ENCODE measurements at regions not wholly inside any gene's neighbourhood (a gene's known extent, or its start where the extent isn't known, plus 50 kb on each side); places are given as distances from the start of the nearest gene placed in this dataset.

GRCh38 chr7:157481389-157481788 lies 144.6 kb downstream of the DNAJB6 start:
- BruUV-seq (replicated peaks), result no TSS peak
- no peaks in the 10 kb centered on the region for H3K9me3 ChIP-seq (ENCODE audit: control insufficient read depth, insufficient read depth, low read depth, low read length)
- ChIA-PET POLR2A (no interaction called here), CTCF (no interaction called here)
- no peaks in the 10 kb centered on the region for H3K4me1 ChIP-seq (ENCODE audit: control insufficient read depth, insufficient read depth, low read length)
- intact Hi-C loops (cut with micrococcal nuclease; ENCODE audit: unreplicated experiment), result no loop called here
- DNase-seq (ENCODE audit: low read depth, low spot score), result no peak
- no peak overlapping the region for H3K4me3 ChIP-seq (ENCODE audit: low read depth in 2 of 2, low read length in 2 of 2)
- ATAC-seq, result no peak
- TF ChIP-seq TCF7L2 (IDR thresholded peaks at IDR 0.05; ENCODE audit: low read depth, low read length) (no peak), SIN3A (IDR thresholded peaks at IDR 0.05; ENCODE audit: borderline replicate concordance, insufficient read depth, low read depth, low read length) (no peak)
- H3K27me3 ChIP-seq (ENCODE audit: control insufficient read depth, insufficient read depth, low read length), result no peaks in the 10 kb centered on the region
- H3K36me3 ChIP-seq (ENCODE audit: control insufficient read depth, insufficient read depth, low read length), result no peaks in the 10 kb centered on the region
- H3K27ac ChIP-seq (ENCODE audit: low read length), result no peak overlapping the region
- in situ Hi-C loops (cut with HindIII; ENCODE audit: low pct_unique_long_range_greater_than_20kb, low sequenced_read_pairs), result no loop called here

GRCh38 chr7:157482025-157482424 lies 145.2 kb downstream of the DNAJB6 start:
- in situ Hi-C loops (cut with HindIII; ENCODE audit: low pct_unique_long_range_greater_than_20kb, low sequenced_read_pairs) (no loop called here), intact Hi-C loops (cut with micrococcal nuclease; ENCODE audit: unreplicated experiment) (no loop called here)
- POLR2A ChIA-PET, result no interaction called here
- no TSS peak for BruUV-seq (replicated peaks)
- no peak overlapping the region for H3K27ac ChIP-seq (ENCODE audit: low read length)
- no peaks in the 10 kb centered on the region for H3K4me1 ChIP-seq (ENCODE audit: control insufficient read depth, insufficient read depth, low read length)
- H3K27me3 ChIP-seq (ENCODE audit: control insufficient read depth, insufficient read depth, low read length), result no peaks in the 10 kb centered on the region
- DNase-seq (ENCODE audit: low read depth, low spot score), result no peak
- no peak overlapping the region for H3K4me3 ChIP-seq (ENCODE audit: low read depth in 2 of 2, low read length in 2 of 2)
- H3K9me3 ChIP-seq (ENCODE audit: control insufficient read depth, insufficient read depth, low read depth, low read length), result no peaks in the 10 kb centered on the region
- CTCF ChIA-PET, result no interaction called here
- no peak for ATAC-seq
- TF ChIP-seq POLR2AphosphoS5 (IDR thresholded peaks at IDR 0.05; ENCODE audit: low read depth, low read length) (no peak), CTCF (IDR thresholded peaks at IDR 0.05) (no peak), SIN3A (IDR thresholded peaks at IDR 0.05; ENCODE audit: borderline replicate concordance, insufficient read depth, low read depth, low read length) (no peak), TCF7L2 (IDR thresholded peaks at IDR 0.05; ENCODE audit: low read depth, low read length) (no peak), REST (IDR thresholded peaks at IDR 0.05; ENCODE audit: insufficient read depth in 1 of 2, low read depth in 2 of 2, low read length in 1 of 2) (no peak)
- H3K36me3 ChIP-seq (ENCODE audit: control insufficient read depth, insufficient read depth, low read length), result no peaks in the 10 kb centered on the region

GRCh38 chr7:157482517-157483087 lies 145.8 kb downstream of the DNAJB6 start:
- H3K27ac ChIP-seq (ENCODE audit: low read length), result no peak overlapping the region
- H3K4me1 ChIP-seq (ENCODE audit: control insufficient read depth, insufficient read depth, low read length), result no peaks in the 10 kb centered on the region
- H3K27me3 ChIP-seq (ENCODE audit: control insufficient read depth, insufficient read depth, low read length), result no peaks in the 10 kb centered on the region
- intact Hi-C loops (cut with micrococcal nuclease; ENCODE audit: unreplicated experiment) (no loop called here), in situ Hi-C loops (cut with HindIII; ENCODE audit: low pct_unique_long_range_greater_than_20kb, low sequenced_read_pairs) (no loop called here)
- H3K9me3 ChIP-seq (ENCODE audit: control insufficient read depth, insufficient read depth, low read depth, low read length), result no peaks in the 10 kb centered on the region
- ATAC-seq (no peak), DNase-seq (ENCODE audit: low read depth, low spot score) (no peak)
- ChIA-PET POLR2A (no interaction called here), CTCF (no interaction called here)
- H3K4me3 ChIP-seq (ENCODE audit: low read depth in 2 of 2, low read length in 2 of 2), result no peak overlapping the region
- BruUV-seq (replicated peaks), result no TSS peak
- no peaks in the 10 kb centered on the region for H3K36me3 ChIP-seq (ENCODE audit: control insufficient read depth, insufficient read depth, low read length)
- TF ChIP-seq POLR2AphosphoS5 (IDR thresholded peaks at IDR 0.05; ENCODE audit: low read depth, low read length) (no peak), SIN3A (IDR thresholded peaks at IDR 0.05; ENCODE audit: borderline replicate concordance, insufficient read depth, low read depth, low read length) (no peak), CTCF (IDR thresholded peaks at IDR 0.05) (no peak), TCF7L2 (IDR thresholded peaks at IDR 0.05; ENCODE audit: low read depth, low read length) (no peak), REST (IDR thresholded peaks at IDR 0.05; ENCODE audit: insufficient read depth in 1 of 2, low read depth in 2 of 2, low read length in 1 of 2) (no peak)

Data from Panc1 (cell line).